ENCODE measurements at regions not wholly inside any gene's neighbourhood (a gene's known extent, or its start where the extent isn't known, plus 50 kb on each side); places are given as distances from the start of the nearest gene placed in this dataset.

- TF ChIP-seq CTCF (conservative IDR thresholded peaks at IDR 0.05; ENCODE audit: low read length) (no peak), EZH2phosphoT487 (IDR thresholded peaks at IDR 0.05; ENCODE audit: borderline replicate concordance, low read depth, low read length) (no peak)
Observed at GRCh38 chr21:33174756-33175155, 55.0 kb upstream of the IFNAR2 start.
